Keratinocyte (primary cell): ENCODE measurements at regions not wholly inside any gene's neighbourhood (a gene's known extent, or its start where the extent isn't known, plus 50 kb on each side); places are given as distances from the start of the nearest gene placed in this dataset.

Experiments used
- DNase-seq: peaks from one replicate; pipeline ENCODE4 v3.0.0-alpha.2; 2011; ENCODE audit warnings: low read depth, missing footprints, low spot score
- FAIRE-seq: peaks from 2 replicates; lab custom pipeline; 2011; peaks lifted over from hg19 to GRCh38; lab: Jason Lieb, UNC
- H2AFZ ChIP-seq: 2 replicates; pipeline ENCODE4 v1.6.0; 2012; ENCODE audit warnings: low read length, control low read depth, inconsistent platforms; ENCODE audit not compliant: control insufficient read depth
- H3K27ac ChIP-seq: 2 replicates; pipeline ENCODE4 v1.5.1; 2011; ENCODE audit warnings: low read length; ENCODE audit not compliant: control insufficient read depth, insufficient read depth
- H3K27me3 ChIP-seq: 3 replicates; pipeline ENCODE4 v1.6.0; 2011; ENCODE audit warnings: low read length; ENCODE audit not compliant: control insufficient read depth, insufficient read depth; ENCODE audit errors: extremely low read depth
- H3K36me3 ChIP-seq, 2 experiments: 2 replicates in 1 of 2; 3 replicates in 1 of 2; pipeline ENCODE4 v1.5.1; 2011; ENCODE audit warnings: low read length in 2 of 2, mild to moderate bottlenecking in 1 of 2; ENCODE audit not compliant: control insufficient read depth in 2 of 2, insufficient read depth in 2 of 2; ENCODE audit errors: extremely low read depth in 1 of 2
- H3K4me1 ChIP-seq: 3 replicates; pipeline ENCODE4 v1.5.1; 2011; ENCODE audit warnings: low read length; ENCODE audit not compliant: control insufficient read depth, insufficient read depth; ENCODE audit errors: extremely low read depth
- H3K4me2 ChIP-seq: 3 replicates; pipeline ENCODE4 v1.6.0; 2011; ENCODE audit warnings: low read depth, low read length; ENCODE audit not compliant: control insufficient read depth, insufficient read depth; ENCODE audit errors: extremely low read depth
- H3K4me3 ChIP-seq, 3 experiments: fragments of 200-600 bp in 1 of 3; sonication (generic) in 1 of 3; 2 replicates in 2 of 3; 3 replicates in 1 of 3; pipeline ENCODE4 v1.5.1; 2011 to 2016; ENCODE audit warnings: low read length in 3 of 3, mild to moderate bottlenecking in 3 of 3, control low read depth in 2 of 3, inconsistent platforms in 1 of 3, low read depth in 1 of 3, mixed read lengths in 1 of 3, mixed run types in 1 of 3, moderate library complexity in 1 of 3; ENCODE audit not compliant: control insufficient read depth in 2 of 3, insufficient read depth in 2 of 3; ENCODE audit errors: extremely low read depth in 1 of 3
- H3K79me2 ChIP-seq: 2 replicates; pipeline ENCODE4 v1.6.0; 2012; ENCODE audit warnings: low read length; ENCODE audit not compliant: control insufficient read depth, insufficient read depth
- H3K9ac ChIP-seq: 3 replicates; pipeline ENCODE4 v1.6.0; 2011; ENCODE audit warnings: low read length; ENCODE audit not compliant: control insufficient read depth, insufficient read depth; ENCODE audit errors: extremely low read depth
- H3K9me1 ChIP-seq: 3 replicates; pipeline ENCODE4 v1.6.0; 2011; ENCODE audit warnings: low read length; ENCODE audit not compliant: control insufficient read depth, insufficient read depth; ENCODE audit errors: extremely low read depth
- H3K9me3 ChIP-seq: 2 replicates; pipeline ENCODE4 v1.5.1; 2012; ENCODE audit warnings: low read depth, low read length; ENCODE audit not compliant: control insufficient read depth
- H4K20me1 ChIP-seq: 3 replicates; pipeline ENCODE4 v1.6.0; 2011; ENCODE audit warnings: low read length; ENCODE audit not compliant: control insufficient read depth, insufficient read depth; ENCODE audit errors: extremely low read depth
- EZH2 ChIP-seq: IDR thresholded peaks from one replicate; pipeline ENCODE4 v1.6.1; 2012; ENCODE audit warnings: inconsistent platforms, mild to moderate bottlenecking, low read length, moderate library complexity
- dilution Hi-C: fragments of 300-500 bp; cut with MboI; formaldehyde crosslinking; loops from one replicate; pipeline ENCODE4 v1.7.0; 2020; ENCODE audit warnings: low sequenced_read_pairs; ENCODE audit not compliant: extremely low pct_ligation_motif_present
- TF ChIP-seq, protein P1 (sequence below), 3 experiments: IDR thresholded peaks in 1 of 3; conservative IDR thresholded peaks in 1 of 3; optimal IDR thresholded peaks in 1 of 3; 2 replicates in 2 of 3; 3 replicates in 1 of 3; pipeline versions ENCODE3 to v1.5.1; 2011; ENCODE audit warnings: low read length in 3 of 3, mild to moderate bottlenecking in 3 of 3, moderate library complexity in 2 of 3, control low read depth in 1 of 3, inconsistent platforms in 1 of 3; ENCODE audit not compliant: insufficient read depth in 2 of 3; ENCODE audit errors: extremely low read depth in 1 of 3

- DNase-seq: no peak
- no peak for TF ChIP-seq EZH2
- TF ChIP-seq, protein P1, sequence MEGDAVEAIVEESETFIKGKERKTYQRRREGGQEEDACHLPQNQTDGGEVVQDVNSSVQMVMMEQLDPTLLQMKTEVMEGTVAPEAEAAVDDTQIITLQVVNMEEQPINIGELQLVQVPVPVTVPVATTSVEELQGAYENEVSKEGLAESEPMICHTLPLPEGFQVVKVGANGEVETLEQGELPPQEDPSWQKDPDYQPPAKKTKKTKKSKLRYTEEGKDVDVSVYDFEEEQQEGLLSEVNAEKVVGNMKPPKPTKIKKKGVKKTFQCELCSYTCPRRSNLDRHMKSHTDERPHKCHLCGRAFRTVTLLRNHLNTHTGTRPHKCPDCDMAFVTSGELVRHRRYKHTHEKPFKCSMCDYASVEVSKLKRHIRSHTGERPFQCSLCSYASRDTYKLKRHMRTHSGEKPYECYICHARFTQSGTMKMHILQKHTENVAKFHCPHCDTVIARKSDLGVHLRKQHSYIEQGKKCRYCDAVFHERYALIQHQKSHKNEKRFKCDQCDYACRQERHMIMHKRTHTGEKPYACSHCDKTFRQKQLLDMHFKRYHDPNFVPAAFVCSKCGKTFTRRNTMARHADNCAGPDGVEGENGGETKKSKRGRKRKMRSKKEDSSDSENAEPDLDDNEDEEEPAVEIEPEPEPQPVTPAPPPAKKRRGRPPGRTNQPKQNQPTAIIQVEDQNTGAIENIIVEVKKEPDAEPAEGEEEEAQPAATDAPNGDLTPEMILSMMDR (optimal IDR thresholded peaks at IDR 0.05 in 1 of 3, IDR thresholded peaks at IDR 0.05 in 1 of 3, conservative IDR thresholded peaks at IDR 0.05 in 1 of 3; ENCODE audit: extremely low read depth in 1 of 3, insufficient read depth in 2 of 3, low read length in 3 of 3): peak in 2 of 3 experiments; percentile 32 to 44
Observed at GRCh38 chr6:133184798-133185372, 56.3 kb upstream of the EYA4 start.

GRCh38 chr6:133185731-133186130, 55.4 kb upstream of the EYA4 start:
- Histone ChIP-seq H3K4me2 (no peak overlapping the region), H2AFZ (no peak overlapping the region), H4K20me1 (no peaks in the 10 kb centered on the region), H3K27me3 (no peaks in the 10 kb centered on the region), H3K9me3 (no peaks in the 10 kb centered on the region), H3K4me3 (no peak overlapping the region), H3K9me1 (no peaks in the 10 kb centered on the region), H3K79me2 (no peaks in the 10 kb centered on the region), H3K4me1 (no peaks in the 10 kb centered on the region), H3K27ac (no peak overlapping the region), H3K9ac (no peak overlapping the region), H3K36me3 (no peaks in the 10 kb centered on the region)
- no peak for DNase-seq
- dilution Hi-C loops: no loop called here
- no peak for TF ChIP-seq EZH2
- TF ChIP-seq, protein P1 (optimal IDR thresholded peaks at IDR 0.05 in 1 of 3, IDR thresholded peaks at IDR 0.05 in 1 of 3, conservative IDR thresholded peaks at IDR 0.05 in 1 of 3; ENCODE audit: extremely low read depth in 1 of 3, insufficient read depth in 2 of 3, low read length in 3 of 3): no peak
- no peak for FAIRE-seq

More at GRCh38 chr6:133184798-133185372, 56.3 kb upstream of the EYA4 start:
- H3K4me3 ChIP-seq: no peak overlapping the region
- no peaks in the 10 kb centered on the region for H3K79me2 ChIP-seq
- no peaks in the 10 kb centered on the region for H4K20me1 ChIP-seq
- dilution Hi-C loops: no loop called here
- H3K4me2 ChIP-seq: no peak overlapping the region
- no peak overlapping the region for H2AFZ ChIP-seq
- no peaks in the 10 kb centered on the region for H3K36me3 ChIP-seq
- H3K9ac ChIP-seq: no peak overlapping the region
- no peaks in the 10 kb centered on the region for H3K9me1 ChIP-seq
- no peaks in the 10 kb centered on the region for H3K9me3 ChIP-seq
- no peaks in the 10 kb centered on the region for H3K4me1 ChIP-seq
- no peak for FAIRE-seq
- no peaks in the 10 kb centered on the region for H3K27me3 ChIP-seq
- no peak overlapping the region for H3K27ac ChIP-seq
